ENCODE measurements at regions not wholly inside any gene's neighbourhood (a gene's known extent, or its start where the extent isn't known, plus 50 kb on each side); places are given as distances from the start of the nearest gene placed in this dataset.

GRCh38 chr15:93543093-93543492 lies 454.1 kb upstream of the RGMA start:
- H3K36me3 ChIP-seq = no peaks in the 10 kb centered on the region
- no peak for DNase-seq
- H3K27me3 ChIP-seq (replicated peaks in 1 of 7) = peaks cover 0 to 7% (median 0%) of the 10 kb centered on the region in 7 donors
- no peak overlapping the region for H3K4me3 ChIP-seq
- H3K4me1 ChIP-seq = no peaks in the 10 kb centered on the region
- no peak for TF ChIP-seq CTCF (IDR thresholded peaks at IDR 0.05 in 8 of 11, conservative IDR thresholded peaks at IDR 0.05 in 3 of 11)
- no peak for TF ChIP-seq POLR2AphosphoS5 (IDR thresholded peaks at IDR 0.05)
- TF ChIP-seq POLR2A (IDR thresholded peaks at IDR 0.05) = no peak
- H3K27ac ChIP-seq = no peak overlapping the region
- 64 to 84% (median 80%) methylated on average over 3 of the region's 3 CpGs for WGBS, 5 donors
- H3K9me3 ChIP-seq = peaks cover 0 to 14% (median 10%) of the 10 kb centered on the region in 8 donors
- intact Hi-C loops (cut with DNase I; ENCODE audit: low total_unique reads) = no loop called here

- Histone ChIP-seq H3K27ac (no peak overlapping the region), H3K4me3 (no peak overlapping the region), H3K4me1 (no peaks in the 10 kb centered on the region), H3K9me3 (no peaks in the 10 kb centered on the region), H3K27me3 (replicated peaks in 1 of 7) (peaks cover 0 to 24% (median 0%) of the 10 kb centered on the region in 7 donors), H3K36me3 (no peaks in the 10 kb centered on the region)
- TF ChIP-seq POLR2A (IDR thresholded peaks at IDR 0.05) (no peak), CTCF (IDR thresholded peaks at IDR 0.05 in 8 of 11, conservative IDR thresholded peaks at IDR 0.05 in 3 of 11) (no peak), POLR2AphosphoS5 (IDR thresholded peaks at IDR 0.05) (no peak)
- no peak for DNase-seq
- WGBS, 5 donors = 67 to 84% (median 80%) methylated on average over 5 of the region's 5 CpGs
- intact Hi-C loops (cut with DNase I; ENCODE audit: low total_unique reads) = no loop called here
Measured at GRCh38 chr15:93527374-93528050, 438.5 kb upstream of the RGMA start.

- H3K4me3 ChIP-seq = no peak overlapping the region
- TF ChIP-seq POLR2A (IDR thresholded peaks at IDR 0.05) = no peak
- TF ChIP-seq CTCF (IDR thresholded peaks at IDR 0.05 in 8 of 11, conservative IDR thresholded peaks at IDR 0.05 in 3 of 11) = no peak
- no peak for TF ChIP-seq POLR2AphosphoS5 (IDR thresholded peaks at IDR 0.05)
- peaks cover 0 to 24% (median 0%) of the 10 kb centered on the region in 7 donors for H3K27me3 ChIP-seq (replicated peaks in 1 of 7)
- no peaks in the 10 kb centered on the region for H3K36me3 ChIP-seq
- H3K9me3 ChIP-seq = no peaks in the 10 kb centered on the region
- intact Hi-C loops (cut with DNase I; ENCODE audit: low total_unique reads) = no loop called here
- DNase-seq = no peak
- H3K4me1 ChIP-seq = no peaks in the 10 kb centered on the region
- 84 to 90% (median 88%) methylated on average over 6 of the region's 6 CpGs for WGBS, 5 donors
- H3K27ac ChIP-seq = no peak overlapping the region
Measured at GRCh38 chr15:93524432-93524831, 435.4 kb upstream of the RGMA start.

- Histone ChIP-seq H3K27me3 (replicated peaks in 1 of 7) (peaks cover 0 to 26% (median 0%) of the 10 kb centered on the region in 7 donors), H3K4me1 (no peaks in the 10 kb centered on the region), H3K36me3 (no peaks in the 10 kb centered on the region), H3K4me3 (no peak overlapping the region), H3K9me3 (no peaks in the 10 kb centered on the region), H3K27ac (no peak overlapping the region)
- WGBS, 5 donors = 76 to 85% (median 82%) methylated on average over 7 of the region's 7 CpGs
- no peak for DNase-seq
- intact Hi-C loops (cut with DNase I; ENCODE audit: low total_unique reads) = no loop called here
- no peak for TF ChIP-seq POLR2A (IDR thresholded peaks at IDR 0.05)
Measured at GRCh38 chr15:93523481-93523880, 434.5 kb upstream of the RGMA start.

Data from spleen (tissue), 11 donors.